HEK293T (cell line): ENCODE measurements at regions not wholly inside any gene's neighbourhood (a gene's known extent, or its start where the extent isn't known, plus 50 kb on each side); places are given as distances from the start of the nearest gene placed in this dataset.

ENCODE experiments used
- ARNT ChIP-seq: fragments of 450-650 bp; IDR thresholded peaks from 2 replicates; pipeline ENCODE4 v1.6.1; 2017; ENCODE audit warnings: mild to moderate bottlenecking
- HDGF ChIP-seq: fragments of 450-650 bp; IDR thresholded peaks from 2 replicates; pipeline ENCODE4 v1.6.1; 2017; ENCODE audit warnings: antibody characterized with exemption, borderline replicate concordance
- L3MBTL2 ChIP-seq: fragments of 450-650 bp; conservative IDR thresholded peaks from 2 replicates; pipeline ENCODE4 v1.6.1; 2016; ENCODE audit warnings: mild to moderate bottlenecking

DNA sequence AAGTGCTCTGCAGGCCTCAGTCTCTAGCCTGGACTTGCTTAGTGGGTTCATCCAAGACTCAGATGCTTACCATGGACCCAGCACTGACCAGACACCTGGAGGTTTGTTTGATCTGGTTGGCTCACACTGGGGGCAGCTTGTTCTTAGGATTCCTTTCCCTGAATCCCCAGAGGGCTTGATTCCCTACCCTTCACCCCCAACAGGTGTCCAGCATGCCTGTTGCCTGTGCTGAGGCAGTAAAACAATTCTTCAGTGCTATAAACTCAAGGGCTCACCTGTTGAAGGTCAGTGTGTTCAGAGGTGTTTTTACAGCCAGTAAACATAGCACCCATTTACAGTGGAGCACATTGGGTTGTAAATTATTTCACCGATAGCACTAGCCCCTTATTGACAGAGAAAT lies 123.8 kb upstream of the KLF4 start:
- TF ChIP-seq HDGF (no peak), L3MBTL2 (no peak), ARNT (no peak)
